ENCODE measurements at regions not wholly inside any gene's neighbourhood (a gene's known extent, or its start where the extent isn't known, plus 50 kb on each side); places are given as distances from the start of the nearest gene placed in this dataset.

DNA sequence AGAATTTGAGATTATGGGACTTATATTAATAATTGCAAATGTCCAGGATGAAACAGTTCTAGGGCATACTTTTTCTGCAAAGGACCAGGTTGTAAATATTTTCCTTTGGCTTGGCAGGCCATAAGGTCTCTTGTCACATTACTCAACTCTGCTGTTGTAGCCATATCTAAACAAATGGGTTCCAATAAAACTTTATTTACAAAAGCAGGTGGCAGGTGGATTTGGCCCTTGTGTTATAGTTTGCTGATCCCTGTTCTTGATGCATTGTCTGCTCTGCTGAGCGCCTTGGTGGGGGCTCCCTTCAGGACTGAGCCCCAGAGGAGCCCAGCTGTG, 258.5 kb downstream of the FOXD2 start:
- Histone ChIP-seq H3K36me3 (ENCODE audit: insufficient read depth, low read depth, low read length) (no peaks in the 10 kb centered on the region), H3K9me3 (ENCODE audit: insufficient read depth, low read depth, low read length) (no peaks in the 10 kb centered on the region), H3K9ac (ENCODE audit: low read depth, low read length) (no peak overlapping the region), H3K4me3 (ENCODE audit: low read length) (no peak overlapping the region), H3K27ac (ENCODE audit: low read length) (no peak overlapping the region), H3K4me1 (ENCODE audit: insufficient read depth, low read length) (no peaks in the 10 kb centered on the region; the same call in 1 of the 2 replicates), H3K27me3 (ENCODE audit: insufficient read depth, low read length) (peaks cover 18% of the 10 kb centered on the region)

DNA sequence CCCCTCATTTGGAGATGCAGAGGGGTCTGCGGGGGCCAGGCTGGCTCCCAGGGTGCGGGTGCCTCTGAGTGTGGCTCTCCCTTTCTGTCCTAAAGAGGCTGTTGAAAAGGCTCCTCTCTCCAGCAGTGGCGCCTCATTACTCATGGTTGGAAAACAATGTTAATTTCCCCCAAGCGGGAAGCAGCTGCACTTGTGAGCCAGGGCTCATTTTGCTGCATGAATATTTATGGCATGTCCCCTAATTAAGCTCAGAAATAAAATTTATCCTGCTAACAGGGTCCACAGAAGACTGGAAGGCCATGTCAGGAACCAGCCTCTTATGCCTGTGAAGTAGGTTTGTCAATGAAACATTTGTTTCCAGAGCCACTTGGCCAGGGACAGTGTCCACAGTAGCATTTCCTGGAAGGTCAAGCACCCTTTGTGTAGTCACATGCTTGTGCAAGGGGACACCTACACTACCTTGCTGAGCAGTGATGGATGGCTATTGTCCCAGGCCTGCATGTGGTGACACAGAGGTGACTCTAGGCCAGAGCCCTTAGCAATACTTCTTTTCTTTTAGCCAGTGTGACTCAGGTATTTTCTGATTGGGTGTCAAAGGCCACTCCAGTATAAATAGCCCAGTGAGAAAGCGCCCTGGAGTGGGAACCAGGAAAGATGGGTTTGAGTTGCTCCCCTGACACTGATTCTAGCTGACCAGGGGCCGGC, 259.0 kb downstream of the FOXD2 start:
- no peak overlapping the region for H3K27ac ChIP-seq (ENCODE audit: low read length)
- no peak overlapping the region for H3K9ac ChIP-seq (ENCODE audit: low read depth, low read length)
- H3K4me1 ChIP-seq (ENCODE audit: insufficient read depth, low read length): no peaks in the 10 kb centered on the region; the same call in 1 of the 2 replicates
- H3K27me3 ChIP-seq (ENCODE audit: insufficient read depth, low read length): peaks cover 23% of the 10 kb centered on the region
- no peak overlapping the region for H3K4me3 ChIP-seq (ENCODE audit: low read length)
- no peaks in the 10 kb centered on the region for H3K9me3 ChIP-seq (ENCODE audit: insufficient read depth, low read depth, low read length)
- no peaks in the 10 kb centered on the region for H3K36me3 ChIP-seq (ENCODE audit: insufficient read depth, low read depth, low read length)

DNA sequence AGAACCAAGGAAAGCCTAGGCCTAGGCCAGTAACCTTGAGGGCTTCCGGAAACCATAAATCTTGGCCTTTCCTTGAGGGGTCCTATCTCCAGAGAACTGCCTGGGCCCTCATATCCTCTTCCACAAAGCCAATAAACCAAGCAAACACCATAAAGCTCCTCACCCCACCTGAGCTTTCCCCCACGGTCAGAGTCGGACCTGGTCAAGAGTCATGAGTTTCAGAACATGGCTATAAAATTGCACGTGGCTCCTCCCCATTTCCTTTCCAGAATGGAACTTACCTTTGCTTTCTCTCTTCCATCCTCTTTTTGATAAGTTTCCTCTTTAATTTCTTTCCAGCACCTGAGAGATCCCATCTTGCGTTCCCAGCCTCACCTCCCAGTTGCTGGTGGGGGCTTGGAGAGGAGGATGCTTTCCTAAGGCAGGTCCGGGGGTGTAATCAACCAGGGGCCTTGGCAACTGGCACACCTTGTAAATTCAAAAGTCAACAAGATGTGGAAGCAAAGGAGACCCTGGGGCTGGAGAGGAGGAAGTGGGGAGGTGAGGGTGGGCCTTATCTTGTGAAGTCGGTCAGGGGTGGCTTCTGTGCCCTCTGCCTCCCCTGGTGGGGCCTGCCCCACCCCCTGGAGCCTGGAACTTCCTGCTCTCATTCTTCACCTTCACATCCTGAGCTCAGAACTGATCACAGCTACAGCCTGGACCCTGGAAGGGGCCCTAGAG, 259.9 kb downstream of the FOXD2 start:
- peaks cover 29% of the 10 kb centered on the region for H3K27me3 ChIP-seq (ENCODE audit: insufficient read depth, low read length)

DNA sequence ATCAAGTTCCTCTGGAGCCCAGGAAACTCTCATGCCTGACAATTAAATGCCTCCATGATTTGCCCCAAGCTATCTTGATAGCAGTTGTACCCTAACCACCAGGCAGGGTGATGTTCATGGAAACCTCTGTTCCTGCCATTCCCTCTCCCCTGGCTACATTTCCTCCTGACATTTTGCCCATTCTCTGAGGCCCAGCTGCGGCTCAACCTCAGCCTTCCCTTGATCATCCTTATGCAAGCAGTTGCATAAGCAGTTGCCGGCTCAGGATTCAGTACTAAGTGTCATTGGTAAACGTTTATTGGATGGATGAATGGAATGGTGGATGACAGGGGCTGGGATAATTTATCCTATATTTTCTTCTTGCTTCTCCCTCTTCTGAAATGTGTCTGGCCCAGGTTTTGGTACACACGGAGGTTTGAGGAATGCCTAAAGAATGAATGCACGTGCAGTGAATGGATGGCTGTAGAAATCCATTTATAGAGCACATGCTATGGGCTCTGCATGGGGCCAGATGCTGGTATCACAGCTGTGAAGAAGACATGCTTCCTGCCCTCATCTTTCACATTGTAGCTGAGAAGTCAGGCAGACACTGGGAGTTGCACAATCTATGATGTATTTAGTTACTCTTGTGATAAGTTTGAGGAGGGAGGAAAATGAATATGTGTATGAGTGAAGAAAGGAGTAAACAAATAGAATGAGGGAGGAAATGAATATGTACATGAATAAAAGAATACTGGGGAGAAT, 261.8 kb downstream of the FOXD2 start:
- H3K4me3 ChIP-seq (ENCODE audit: low read length): no peak overlapping the region
- H3K27ac ChIP-seq (ENCODE audit: low read length): no peak overlapping the region
- H3K36me3 ChIP-seq (ENCODE audit: insufficient read depth, low read depth, low read length): no peaks in the 10 kb centered on the region
- H3K4me1 ChIP-seq (ENCODE audit: insufficient read depth, low read length): no peaks in the 10 kb centered on the region; the same call in 1 of the 2 replicates
- peaks cover 32% of the 10 kb centered on the region for H3K27me3 ChIP-seq (ENCODE audit: insufficient read depth, low read length)
- H3K9me3 ChIP-seq (ENCODE audit: insufficient read depth, low read depth, low read length): no peaks in the 10 kb centered on the region
- H3K9ac ChIP-seq (ENCODE audit: low read depth, low read length): no peak overlapping the region

More for the DNA sequence above, 259.9 kb downstream of the FOXD2 start:
- Histone ChIP-seq H3K4me3 (ENCODE audit: low read length) (no peak overlapping the region), H3K27ac (ENCODE audit: low read length) (no peak overlapping the region), H3K36me3 (ENCODE audit: insufficient read depth, low read depth, low read length) (no peaks in the 10 kb centered on the region), H3K9me3 (ENCODE audit: insufficient read depth, low read depth, low read length) (no peaks in the 10 kb centered on the region), H3K4me1 (ENCODE audit: insufficient read depth, low read length) (no peaks in the 10 kb centered on the region; the same call in 1 of the 2 replicates), H3K9ac (ENCODE audit: low read depth, low read length) (no peak overlapping the region)

DNA sequence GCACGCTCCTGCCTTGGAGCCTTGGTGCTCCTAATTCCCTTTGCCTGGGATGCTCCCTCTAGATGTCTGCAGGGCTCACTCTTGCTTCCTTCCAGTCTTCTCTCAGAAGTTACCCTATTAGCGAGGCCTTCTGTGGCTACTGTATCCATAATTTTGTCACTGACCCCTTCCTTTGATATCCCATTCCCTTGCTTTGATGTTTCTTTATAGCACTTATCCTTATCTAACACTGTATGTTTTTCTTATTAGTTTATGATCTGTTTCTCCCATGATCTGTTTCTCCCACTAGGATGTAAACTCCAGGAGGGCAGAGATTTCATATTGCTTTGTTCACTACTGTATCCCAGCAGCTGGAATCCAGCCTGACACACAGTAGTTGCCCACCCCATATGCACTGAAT, 263.4 kb downstream of the FOXD2 start:
- Histone ChIP-seq H3K9me3 (ENCODE audit: insufficient read depth, low read depth, low read length) (no peaks in the 10 kb centered on the region), H3K36me3 (ENCODE audit: insufficient read depth, low read depth, low read length) (no peaks in the 10 kb centered on the region), H3K4me1 (ENCODE audit: insufficient read depth, low read length) (no peaks in the 10 kb centered on the region; the same call in 1 of the 2 replicates), H3K27me3 (ENCODE audit: insufficient read depth, low read length) (peaks cover 42% of the 10 kb centered on the region), H3K4me3 (ENCODE audit: low read length) (no peak overlapping the region), H3K27ac (ENCODE audit: low read length) (no peak overlapping the region), H3K9ac (ENCODE audit: low read depth, low read length) (no peak overlapping the region)

DNA sequence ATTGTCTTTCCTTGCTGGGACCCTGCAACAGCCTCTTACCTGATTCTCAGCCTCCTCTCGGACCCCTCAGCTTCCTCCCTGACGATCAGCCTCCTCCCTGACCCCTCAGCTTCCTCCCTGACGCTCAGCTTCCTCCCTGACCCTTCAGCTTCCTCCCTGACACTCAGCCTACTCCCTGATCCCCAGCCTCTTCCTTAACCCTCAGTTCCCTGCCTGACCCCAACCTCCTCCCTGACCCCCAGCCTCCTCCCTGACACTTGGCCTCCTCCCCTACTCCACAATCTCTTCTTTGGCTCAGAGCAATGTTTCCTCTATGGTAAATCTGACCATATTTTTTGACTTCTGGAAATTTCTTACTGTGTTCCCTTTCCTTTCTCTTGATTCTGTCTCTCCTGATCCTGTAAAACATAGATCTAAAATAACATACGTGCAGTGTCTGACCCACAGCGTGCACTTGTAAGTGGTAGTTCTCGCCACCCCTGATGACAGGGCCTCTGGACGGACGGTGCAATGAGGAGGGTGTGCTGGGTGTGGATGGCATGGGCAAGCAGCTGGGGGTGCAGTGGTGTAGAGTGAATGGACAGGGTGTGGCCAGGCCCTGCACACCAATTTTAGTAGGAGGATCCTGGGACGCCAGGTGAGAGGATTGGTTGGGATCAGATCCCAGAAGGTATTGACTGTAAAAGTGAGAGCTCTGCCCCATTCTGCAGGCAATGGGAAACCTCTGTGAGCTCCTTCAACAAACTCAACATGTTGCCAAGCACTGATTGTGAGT, 264.1 kb downstream of the FOXD2 start:
- Histone ChIP-seq H3K4me1 (ENCODE audit: insufficient read depth, low read length) (no peaks in the 10 kb centered on the region; the same call in 1 of the 2 replicates), H3K9me3 (ENCODE audit: insufficient read depth, low read depth, low read length) (no peaks in the 10 kb centered on the region), H3K27me3 (ENCODE audit: insufficient read depth, low read length) (peaks cover 49% of the 10 kb centered on the region), H3K4me3 (ENCODE audit: low read length) (no peak overlapping the region), H3K36me3 (ENCODE audit: insufficient read depth, low read depth, low read length) (no peaks in the 10 kb centered on the region), H3K27ac (ENCODE audit: low read length) (no peak overlapping the region), H3K9ac (ENCODE audit: low read depth, low read length) (no peak overlapping the region)

DNA sequence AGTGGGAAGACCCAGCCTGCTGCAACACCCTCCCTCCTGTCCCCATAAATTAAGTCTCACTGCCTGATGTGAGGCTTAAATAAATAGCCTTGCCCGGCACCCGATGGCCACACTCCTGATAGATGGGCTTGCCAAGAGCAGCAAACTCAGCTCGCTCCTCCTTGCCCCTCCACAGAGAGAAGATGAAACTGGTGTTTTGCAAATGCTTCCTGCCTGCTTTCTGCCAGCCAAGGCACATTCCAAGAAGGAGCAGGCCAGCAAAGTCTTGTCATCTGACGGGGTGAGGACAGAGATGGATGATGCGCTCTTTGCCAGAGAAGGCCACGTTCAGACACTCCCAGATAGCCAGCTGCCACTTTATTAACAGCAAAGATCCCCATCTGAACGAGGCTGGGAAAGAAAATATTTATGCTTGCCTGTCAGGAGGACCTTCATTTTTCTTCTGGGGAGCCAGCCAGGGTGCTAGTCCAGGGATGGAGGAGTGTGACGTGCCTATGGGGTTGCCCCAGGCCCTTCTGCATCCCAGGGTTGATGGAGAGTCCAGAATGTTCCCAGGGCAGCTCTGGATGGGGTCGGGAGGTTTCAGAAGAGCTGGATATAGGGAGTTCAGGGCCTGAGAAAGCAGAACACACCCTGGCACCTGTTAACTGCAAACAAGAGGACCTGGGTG, 265.4 kb downstream of the FOXD2 start:
- Histone ChIP-seq H3K36me3 (ENCODE audit: insufficient read depth, low read depth, low read length) (no peaks in the 10 kb centered on the region), H3K27ac (ENCODE audit: low read length) (no peak overlapping the region), H3K27me3 (ENCODE audit: insufficient read depth, low read length) (peaks cover 62% of the 10 kb centered on the region), H3K9ac (ENCODE audit: low read depth, low read length) (no peak overlapping the region), H3K9me3 (ENCODE audit: insufficient read depth, low read depth, low read length) (no peaks in the 10 kb centered on the region), H3K4me1 (ENCODE audit: insufficient read depth, low read length) (no peaks in the 10 kb centered on the region), H3K4me3 (ENCODE audit: low read length) (no peak overlapping the region)

DNA sequence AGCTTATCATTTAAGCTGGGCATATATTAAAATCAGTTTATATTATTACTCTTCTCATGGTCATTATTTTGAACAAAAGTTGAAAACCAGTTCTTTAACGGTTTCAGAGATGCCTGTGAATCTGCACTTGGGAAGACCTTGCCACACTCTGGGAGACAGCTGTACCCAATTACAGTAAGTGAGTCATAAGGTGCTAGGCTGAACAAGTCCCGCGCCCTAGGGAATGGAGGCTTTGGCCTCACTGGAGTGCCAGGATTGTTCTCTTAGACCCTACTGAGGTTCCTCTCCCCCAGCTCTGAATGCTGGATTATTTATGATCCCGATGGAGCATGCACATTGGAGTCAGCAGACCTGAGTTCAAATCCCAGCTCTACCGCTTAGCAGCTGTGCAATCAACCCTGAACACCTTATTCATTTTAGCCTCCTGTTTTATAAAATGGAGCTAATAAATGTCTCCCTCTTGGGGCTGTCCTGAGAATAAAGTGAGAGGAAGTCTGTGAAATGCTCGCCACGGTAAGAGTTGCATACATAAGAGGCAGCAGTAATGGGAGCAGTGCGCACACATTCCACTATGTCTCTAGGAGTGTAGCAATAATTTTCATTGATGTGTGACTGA, 266.2 kb downstream of the FOXD2 start:
- H3K4me3 ChIP-seq (ENCODE audit: low read length): no peak overlapping the region
- H3K27ac ChIP-seq (ENCODE audit: low read length): no peak overlapping the region
- H3K27me3 ChIP-seq (ENCODE audit: insufficient read depth, low read length): peaks cover 70% of the 10 kb centered on the region
- H3K36me3 ChIP-seq (ENCODE audit: insufficient read depth, low read depth, low read length): no peaks in the 10 kb centered on the region
- no peaks in the 10 kb centered on the region for H3K4me1 ChIP-seq (ENCODE audit: insufficient read depth, low read length)
- H3K9ac ChIP-seq (ENCODE audit: low read depth, low read length): no peak overlapping the region
- H3K9me3 ChIP-seq (ENCODE audit: insufficient read depth, low read depth, low read length): no peaks in the 10 kb centered on the region

DNA sequence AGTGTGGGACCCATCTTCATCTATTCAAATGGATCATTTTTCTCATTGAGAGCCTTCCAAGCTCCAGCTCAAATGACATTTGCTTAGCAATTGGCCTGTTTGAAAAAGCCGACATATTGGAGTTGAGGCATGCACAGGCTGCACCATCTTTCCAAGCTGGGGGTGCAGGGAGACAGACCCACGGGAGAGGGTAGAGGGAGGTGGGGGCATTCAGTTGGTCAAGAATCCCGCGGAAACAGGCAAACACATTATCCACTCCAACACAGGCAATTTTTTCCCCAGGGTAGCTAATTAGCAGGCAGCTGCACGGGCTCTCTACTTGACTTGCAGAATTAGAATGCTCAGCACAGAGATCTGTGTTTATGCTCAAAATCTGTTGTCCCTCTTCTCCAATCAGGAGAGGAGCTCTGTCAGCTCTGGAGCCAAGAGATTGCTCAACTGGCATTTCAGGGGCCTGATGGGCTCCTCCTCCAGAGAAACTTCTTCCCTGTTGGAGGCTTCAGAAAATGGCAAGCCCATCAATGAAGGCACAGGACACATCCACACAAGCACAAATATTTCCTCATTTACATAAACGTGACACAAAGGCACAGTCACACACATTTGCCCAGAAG, 267.8 kb downstream of the FOXD2 start:
- no peak overlapping the region for H3K9ac ChIP-seq (ENCODE audit: low read depth, low read length)
- H3K27ac ChIP-seq (ENCODE audit: low read length): no peak overlapping the region
- no peaks in the 10 kb centered on the region for H3K9me3 ChIP-seq (ENCODE audit: insufficient read depth, low read depth, low read length)
- no peaks in the 10 kb centered on the region for H3K4me1 ChIP-seq (ENCODE audit: insufficient read depth, low read length)
- no peak overlapping the region for H3K4me3 ChIP-seq (ENCODE audit: low read length)
- H3K36me3 ChIP-seq (ENCODE audit: insufficient read depth, low read depth, low read length): no peaks in the 10 kb centered on the region
- H3K27me3 ChIP-seq (ENCODE audit: insufficient read depth, low read length): peaks cover 85% of the 10 kb centered on the region

DNA sequence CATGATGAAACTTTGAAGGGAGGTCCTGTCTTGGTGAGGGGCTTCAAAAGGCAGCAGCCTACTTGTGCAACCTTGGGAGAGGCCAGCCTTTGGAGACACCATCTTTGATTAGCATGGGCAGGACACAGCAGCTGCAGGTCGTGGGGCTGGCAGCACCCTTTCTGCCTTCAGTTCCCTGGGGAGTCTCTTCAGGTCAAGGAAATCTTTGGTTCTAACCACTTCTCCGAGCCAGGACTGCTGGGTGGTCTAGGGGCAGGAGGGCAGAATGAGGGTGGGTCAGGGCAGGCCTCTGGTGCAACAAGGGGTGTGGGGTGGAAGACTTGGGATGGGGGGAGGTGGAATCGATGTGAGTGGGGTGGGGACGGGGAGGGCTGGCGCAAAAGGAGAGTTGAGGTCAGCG, 269.7 kb downstream of the FOXD2 start:
- no peaks in the 10 kb centered on the region for H3K9me3 ChIP-seq (ENCODE audit: insufficient read depth, low read depth, low read length)
- no peak overlapping the region for H3K27ac ChIP-seq (ENCODE audit: low read length)
- H3K27me3 ChIP-seq (ENCODE audit: insufficient read depth, low read length): peaks cover 87% of the 10 kb centered on the region
- H3K9ac ChIP-seq (ENCODE audit: low read depth, low read length): no peak overlapping the region
- no peak overlapping the region for H3K4me3 ChIP-seq (ENCODE audit: low read length)
- no peaks in the 10 kb centered on the region for H3K36me3 ChIP-seq (ENCODE audit: insufficient read depth, low read depth, low read length)
- no peaks in the 10 kb centered on the region for H3K4me1 ChIP-seq (ENCODE audit: insufficient read depth, low read length)
